Suprapubic skin (tissue), 4 donors: ENCODE measurements at regions not wholly inside any gene's neighbourhood (a gene's known extent, or its start where the extent isn't known, plus 50 kb on each side); places are given as distances from the start of the nearest gene placed in this dataset.

Experiments used
- DNase-seq, 2 donors: peaks; one replicate each; pipeline ENCODE4 v3.0.0-alpha.2; 2019; ENCODE audit warnings: low spot score in 2 of 2
- H3K27ac ChIP-seq: fragments of 200-600 bp; sonication (generic); one replicate; pipeline ENCODE4 v1.5.1; 2019
- H3K27me3 ChIP-seq: fragments of 200-600 bp; sonication (generic); one replicate; pipeline ENCODE4 v1.5.1; 2019
- H3K36me3 ChIP-seq: fragments of 200-600 bp; sonication (generic); one replicate; pipeline ENCODE4 v1.5.1; 2019
- H3K4me1 ChIP-seq: fragments of 200-600 bp; sonication (generic); one replicate; pipeline ENCODE4 v1.5.1; 2019
- H3K4me3 ChIP-seq: fragments of 200-600 bp; sonication (generic); one replicate; pipeline ENCODE4 v1.5.1; 2019; ENCODE audit warnings: mild to moderate bottlenecking
- H3K9me3 ChIP-seq: fragments of 200-600 bp; sonication (generic); one replicate; pipeline ENCODE4 v1.5.1; 2019
- CTCF ChIP-seq, 2 donors: fragments of 200-600 bp in 1 of 2; fragments of 450-650 bp in 1 of 2; sonication (generic) in 1 of 2; IDR thresholded peaks; one replicate each; pipeline ENCODE4 v1.5.1; 2016 to 2019; ENCODE audit warnings: antibody characterized with exemption in 2 of 2, mild to moderate bottlenecking in 1 of 2, moderate library complexity in 1 of 2
- EP300 ChIP-seq: sonication (generic); formaldehyde crosslinking; IDR thresholded peaks from one replicate; pipeline ENCODE4 v1.6.1; 2017; ENCODE audit warnings: antibody characterized with exemption
- POLR2A ChIP-seq, 2 donors: fragments of 450-650 bp; IDR thresholded peaks; one replicate each; pipeline ENCODE4 v1.6.1; 2017; ENCODE audit warnings: antibody characterized with exemption in 2 of 2, mild to moderate bottlenecking in 2 of 2, moderate library complexity in 2 of 2
- POLR2AphosphoS5 ChIP-seq, 3 donors: sonication (generic); formaldehyde crosslinking; IDR thresholded peaks; one replicate each; pipeline ENCODE4 v1.6.1; 2017; ENCODE audit warnings: antibody characterized with exemption in 3 of 3
- WGBS: methylation state at CpG from one replicate; pipeline ENCODE4 v1.1.5; 2018; 5-methylcytosine and 5-hydroxymethylcytosine counted together

GRCh38 chr20:12733811-12734210, 275.0 kb upstream of the SPTLC3 start:
- Histone ChIP-seq H3K9me3 (no peaks in the 10 kb centered on the region), H3K27me3 (peaks cover 2% of the 10 kb centered on the region), H3K36me3 (no peaks in the 10 kb centered on the region), H3K4me3 (no peak overlapping the region), H3K27ac (no peak overlapping the region), H3K4me1 (no peaks in the 10 kb centered on the region)
- no peak for DNase-seq
- no peak for TF ChIP-seq CTCF (IDR thresholded peaks at IDR 0.05)
- TF ChIP-seq EP300, result no peak
- no peak for TF ChIP-seq POLR2AphosphoS5 (IDR thresholded peaks at IDR 0.05)
- no peak for TF ChIP-seq POLR2A (IDR thresholded peaks at IDR 0.05)
- WGBS, result 37% methylated on average over 3 of the region's 3 CpGs

GRCh38 chr20:12737497-12737896, 271.3 kb upstream of the SPTLC3 start:
- WGBS, result 70% methylated on average over 3 of the region's 4 CpGs
- Histone ChIP-seq H3K27ac (peak overlapping the region; percentile 46), H3K9me3 (no peaks in the 10 kb centered on the region), H3K4me3 (no peak overlapping the region), H3K27me3 (no peaks in the 10 kb centered on the region), H3K36me3 (no peaks in the 10 kb centered on the region), H3K4me1 (no peaks in the 10 kb centered on the region)
- no peak for DNase-seq
- TF ChIP-seq EP300 (no peak), POLR2AphosphoS5 (IDR thresholded peaks at IDR 0.05) (no peak), POLR2A (IDR thresholded peaks at IDR 0.05) (no peak), CTCF (IDR thresholded peaks at IDR 0.05) (no peak)

GRCh38 chr20:12737900-12738299, 270.9 kb upstream of the SPTLC3 start:
- no peaks in the 10 kb centered on the region for H3K4me1 ChIP-seq
- WGBS, result 95% methylated on average over 2 of the region's 2 CpGs
- no peak for TF ChIP-seq POLR2A (IDR thresholded peaks at IDR 0.05)
- no peak for TF ChIP-seq CTCF (IDR thresholded peaks at IDR 0.05)
- no peak for TF ChIP-seq EP300
- no peak for TF ChIP-seq POLR2AphosphoS5 (IDR thresholded peaks at IDR 0.05)

DNA sequence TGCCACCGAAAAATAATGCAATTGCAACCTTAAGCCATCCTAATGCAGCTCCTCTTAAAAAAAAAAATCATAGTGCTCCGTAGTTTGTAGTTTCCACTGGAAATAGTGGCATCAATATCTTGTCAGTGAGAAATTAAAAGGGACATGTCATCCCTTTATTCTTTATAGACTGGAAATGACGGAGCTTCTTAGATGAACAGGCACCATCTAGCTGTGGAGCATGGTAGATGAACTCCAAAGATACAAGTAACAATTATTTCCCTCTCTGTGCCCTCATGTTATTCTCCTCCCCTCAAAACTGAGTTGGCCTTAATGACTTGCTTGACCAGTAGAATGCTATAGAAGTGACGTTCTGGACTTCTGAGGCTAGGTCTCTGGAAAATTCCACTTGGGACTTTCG, 268.1 kb upstream of the SPTLC3 start:
- Histone ChIP-seq H3K4me1 (no peaks in the 10 kb centered on the region), H3K27me3 (no peaks in the 10 kb centered on the region), H3K9me3 (no peaks in the 10 kb centered on the region), H3K36me3 (no peaks in the 10 kb centered on the region), H3K4me3 (no peak overlapping the region), H3K27ac (no peak overlapping the region)
- no peak for DNase-seq
- no peak for TF ChIP-seq EP300
- no peak for TF ChIP-seq POLR2AphosphoS5 (IDR thresholded peaks at IDR 0.05)
- TF ChIP-seq POLR2A (IDR thresholded peaks at IDR 0.05), result no peak
- no peak for TF ChIP-seq CTCF (IDR thresholded peaks at IDR 0.05)
- 79% methylated on average over 5 of the region's 5 CpGs for WGBS

More at GRCh38 chr20:12737900-12738299, 270.9 kb upstream of the SPTLC3 start:
- Histone ChIP-seq H3K36me3 (no peaks in the 10 kb centered on the region), H3K27me3 (no peaks in the 10 kb centered on the region), H3K4me3 (no peak overlapping the region), H3K27ac (peak overlapping the region; percentile 46), H3K9me3 (no peaks in the 10 kb centered on the region)
- no peak for DNase-seq

DNA sequence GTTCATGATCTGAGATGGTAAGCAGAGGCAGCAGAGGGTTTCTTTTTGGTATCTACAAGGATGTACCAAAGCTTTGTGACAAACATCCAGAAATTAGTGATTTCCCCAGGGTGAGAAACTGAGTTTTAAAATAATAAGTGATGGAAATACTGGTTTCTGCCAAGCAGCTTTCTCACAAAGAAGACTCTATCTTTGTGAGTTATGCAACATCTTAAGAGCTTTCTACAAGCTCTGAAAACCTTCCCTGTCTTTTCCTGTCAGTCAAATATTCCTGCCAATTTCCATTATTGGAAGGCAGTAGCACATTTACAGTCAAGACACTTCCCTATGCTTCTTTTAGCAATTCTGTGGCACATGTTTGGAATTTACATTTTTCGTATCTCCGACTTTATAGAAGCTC, 264.7 kb upstream of the SPTLC3 start:
- Histone ChIP-seq H3K4me3 (no peak overlapping the region), H3K9me3 (no peaks in the 10 kb centered on the region), H3K27me3 (no peaks in the 10 kb centered on the region), H3K4me1 (no peaks in the 10 kb centered on the region), H3K36me3 (no peaks in the 10 kb centered on the region), H3K27ac (no peak overlapping the region)
- TF ChIP-seq CTCF (IDR thresholded peaks at IDR 0.05) (no peak), POLR2AphosphoS5 (IDR thresholded peaks at IDR 0.05) (no peak), EP300 (no peak), POLR2A (IDR thresholded peaks at IDR 0.05) (no peak)
- DNase-seq, result no peak
- 76% methylated on average over 2 of the region's 2 CpGs for WGBS
